Left colon (tissue), 2 donors: ENCODE measurements at regions not wholly inside any gene's neighbourhood (a gene's known extent, or its start where the extent isn't known, plus 50 kb on each side); places are given as distances from the start of the nearest gene placed in this dataset.
"Not testable (repeated sequence)": the region's sequence is repeated elsewhere in the genome, so short reads cannot be mapped to it uniquely, and the experiment has no call there.

Source experiments
- ATAC-seq: fragments of 200-7000 bp; cut with Tn5 transposase; one replicate; pipeline ENCODE4 v1.9.1; 2020; ENCODE audit warnings: mild to moderate bottlenecking, moderate library complexity
- DNase-seq, 2 donors: peaks; one replicate each; pipeline ENCODE4 v3.0.0-alpha.2; 2020
- intact Hi-C, 2 donors: fragments of 100-400 bp; cut with DNase I in 1 of 2; cut with micrococcal nuclease in 1 of 2; formaldehyde crosslinking; loops; one replicate each; pipeline versions ENCODE4 v1.11.2 to v1.14.0; 2022; cut with DNase I, micrococcal nuclease
- donor health status: DM: no; HTN: no; CAD: no.
- donor health status: DM: yes; HTN: yes; CAD: no.

DNA sequence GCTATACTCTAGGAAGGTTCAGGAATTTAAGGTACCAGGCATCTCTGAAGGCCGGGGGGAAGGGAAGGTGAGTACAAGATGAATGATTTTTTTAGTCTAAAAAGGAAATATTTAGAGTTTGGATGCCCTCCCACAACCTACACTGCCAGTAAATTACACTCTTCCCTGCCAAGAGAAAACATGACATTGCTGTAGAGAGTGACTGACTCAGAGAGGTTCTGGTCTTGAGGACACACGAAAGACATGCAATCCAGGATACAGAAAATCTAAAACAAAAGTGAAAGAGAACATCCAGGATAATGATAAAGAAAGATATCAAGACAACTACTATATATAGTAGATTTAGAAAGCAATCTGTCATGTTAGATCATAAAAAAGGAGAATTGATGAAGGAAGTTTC lies 200.5 kb downstream of the TYW3 start:
- DNase-seq (no peak), ATAC-seq (no peak)
- intact Hi-C loops, result no loop called here

DNA sequence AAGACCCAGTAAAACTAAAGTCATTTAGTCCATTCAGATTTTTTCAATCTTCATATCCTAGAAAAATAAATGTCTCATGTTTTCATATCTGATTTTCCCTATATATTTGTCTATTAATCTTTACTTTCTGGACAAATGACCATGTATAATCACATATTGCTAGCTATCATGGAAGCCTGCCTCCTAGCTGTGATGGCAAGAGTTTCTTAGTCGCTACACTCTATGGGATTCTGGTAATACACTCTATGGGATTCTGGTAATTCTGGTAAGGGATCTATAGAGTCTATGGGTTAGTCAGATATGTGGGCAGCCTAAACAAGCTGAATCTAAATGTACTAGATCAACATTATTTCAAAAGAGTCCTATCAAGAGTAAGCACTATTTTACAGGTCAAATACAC lies 198.7 kb upstream of the LHX8 start:
- ATAC-seq, result no peak
- DNase-seq, result no peak
- intact Hi-C loops, result no loop called here

DNA sequence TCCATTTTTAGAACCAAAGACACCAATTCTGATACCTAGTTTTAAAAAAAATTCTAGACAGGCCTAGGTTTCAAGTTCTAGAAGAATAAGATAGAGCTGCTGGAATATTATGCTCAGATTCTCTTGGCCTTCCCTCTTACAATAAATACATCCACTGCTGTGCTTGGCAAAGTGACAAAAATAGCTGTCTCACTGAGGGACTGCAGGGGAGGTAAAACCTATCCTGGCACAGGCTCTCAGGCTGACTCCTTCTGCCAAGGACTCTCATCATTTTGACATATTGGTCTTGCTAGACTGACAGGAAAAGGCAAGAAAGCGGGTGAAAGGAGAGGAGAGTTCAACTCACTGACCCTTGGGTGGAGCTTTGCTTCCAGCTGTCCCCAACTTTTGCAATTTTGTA lies 197.0 kb upstream of the LHX8 start:
- DNase-seq (no peak), ATAC-seq (no peak)
- intact Hi-C loops, result no loop called here

DNA sequence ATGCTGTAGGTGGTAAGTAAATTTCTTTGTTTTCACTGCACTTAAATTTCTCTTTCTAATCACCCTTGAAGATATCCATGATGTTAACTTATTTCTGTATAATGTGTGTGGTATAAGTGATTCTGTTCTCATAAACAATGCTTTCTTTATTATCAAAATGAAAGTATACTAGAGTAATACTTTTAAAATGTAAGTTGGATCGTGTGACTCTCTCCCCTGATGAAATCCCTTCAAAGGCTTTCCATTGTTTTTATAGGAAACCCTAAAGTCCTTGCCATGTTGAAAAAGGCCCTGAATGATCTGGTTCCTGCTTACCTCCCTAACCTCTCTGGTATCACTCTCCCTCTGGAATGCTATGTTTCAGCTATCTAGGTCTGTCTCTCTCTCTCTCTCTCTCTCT lies 191.1 kb upstream of the LHX8 start:
- intact Hi-C loops, result no loop called here
- no peak for DNase-seq
- ATAC-seq, result no peak

DNA sequence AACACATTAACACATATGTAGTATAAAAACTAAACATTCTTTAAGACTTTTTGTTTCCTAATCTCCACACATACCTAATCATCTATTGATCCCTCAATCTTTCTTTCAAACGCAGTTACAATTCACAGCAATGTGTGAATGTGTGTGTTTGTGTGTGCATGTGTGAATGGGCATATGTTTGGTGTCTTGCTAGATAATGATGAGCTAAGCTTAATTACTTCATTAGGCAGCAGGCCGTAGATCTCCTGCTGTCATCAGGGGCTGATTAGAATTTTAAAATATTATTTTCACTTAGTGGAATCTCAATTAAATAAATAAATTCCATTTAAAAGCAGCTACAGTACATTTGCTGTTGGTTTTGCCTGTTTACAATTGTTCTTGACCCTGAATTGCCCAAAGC lies 187.8 kb upstream of the LHX8 start:
- intact Hi-C loops, result no loop called here
- no peak for ATAC-seq

DNA sequence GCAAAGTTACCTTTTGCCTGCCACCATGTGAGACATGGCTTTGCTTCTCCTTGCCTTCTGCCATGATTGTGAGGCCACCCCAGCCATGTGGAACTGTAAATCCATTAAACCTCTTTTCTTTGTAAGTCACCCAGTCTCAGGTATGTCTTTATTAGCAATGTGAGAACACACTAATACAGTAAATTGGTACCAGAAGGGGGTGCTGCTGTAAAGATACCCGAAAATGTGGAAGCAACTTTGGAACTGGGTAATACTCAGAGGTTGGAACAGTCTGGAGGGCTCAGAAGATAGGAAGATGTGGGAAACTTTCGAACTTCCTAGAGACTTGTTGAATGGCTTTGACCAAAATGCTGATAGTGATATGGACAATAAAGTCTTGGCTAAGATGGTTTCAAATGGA lies 184.8 kb upstream of the LHX8 start:
- DNase-seq, ATAC-seq, intact Hi-C loops: not testable (repeated sequence)

More for the DNA sequence above, 187.8 kb upstream of the LHX8 start:
- no peak for DNase-seq

DNA sequence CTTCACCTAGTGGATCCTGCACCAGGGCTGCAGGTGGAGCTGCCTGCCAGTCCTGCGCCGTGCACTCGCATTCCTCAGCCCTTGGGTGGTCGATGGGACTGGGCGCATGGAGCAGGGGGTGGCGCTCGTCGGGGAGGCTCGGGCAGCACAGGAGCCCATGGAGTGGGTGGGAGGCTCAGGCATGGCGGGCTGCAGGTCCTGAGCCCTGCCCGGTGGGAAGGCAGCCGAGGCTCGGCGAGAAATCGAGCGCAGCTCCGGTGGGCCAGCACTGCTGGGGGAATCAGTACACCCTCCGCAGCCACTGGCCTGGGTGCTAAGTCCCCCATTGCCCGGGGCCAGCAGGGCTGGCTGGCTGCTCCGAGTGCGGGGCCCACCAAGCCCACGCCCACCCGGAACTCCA lies 182.2 kb upstream of the LHX8 start:
- DNase-seq, intact Hi-C loops, ATAC-seq: not testable (repeated sequence)

DNA sequence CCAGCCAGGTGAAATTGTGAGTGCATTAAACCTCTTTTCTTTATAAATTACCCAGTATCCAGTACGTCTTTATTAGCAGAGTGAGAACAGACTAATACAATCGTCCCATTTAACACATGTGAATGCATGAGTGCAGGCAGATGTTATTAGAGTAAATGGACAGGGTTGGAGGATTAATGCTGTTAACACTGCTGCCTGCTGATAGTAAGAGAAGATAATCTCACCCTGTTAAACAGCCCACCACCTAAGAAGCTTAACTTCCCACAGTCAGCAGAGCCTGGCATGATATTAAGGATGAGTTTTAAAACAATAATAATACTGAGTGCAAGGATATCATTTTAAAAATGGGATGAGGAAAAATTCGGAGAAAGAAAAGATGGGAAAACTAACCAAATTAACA lies 181.4 kb upstream of the LHX8 start:
- intact Hi-C loops, result no loop called here
- no peak for DNase-seq
- ATAC-seq, result no peak

DNA sequence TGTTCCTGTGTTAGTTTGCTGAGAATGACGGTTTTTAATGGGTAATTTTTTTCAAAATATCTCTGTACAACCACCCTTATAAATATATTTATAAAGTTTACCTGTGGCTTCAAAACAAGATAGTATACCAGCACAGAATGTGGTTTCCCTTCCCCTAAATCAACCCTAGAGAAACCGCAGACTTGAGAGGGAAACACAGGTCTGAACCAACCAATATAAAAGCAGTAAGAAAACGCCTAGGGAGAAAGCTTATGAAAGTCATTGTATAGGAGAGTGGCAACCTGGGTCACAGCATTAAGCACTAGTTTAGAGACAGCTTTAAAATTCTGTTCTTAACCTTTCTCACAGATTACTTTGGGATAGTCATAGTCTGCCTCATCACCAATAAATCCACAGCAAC lies 180.6 kb upstream of the LHX8 start:
- ATAC-seq (no peak), DNase-seq (no peak)
- intact Hi-C loops, result no loop called here

DNA sequence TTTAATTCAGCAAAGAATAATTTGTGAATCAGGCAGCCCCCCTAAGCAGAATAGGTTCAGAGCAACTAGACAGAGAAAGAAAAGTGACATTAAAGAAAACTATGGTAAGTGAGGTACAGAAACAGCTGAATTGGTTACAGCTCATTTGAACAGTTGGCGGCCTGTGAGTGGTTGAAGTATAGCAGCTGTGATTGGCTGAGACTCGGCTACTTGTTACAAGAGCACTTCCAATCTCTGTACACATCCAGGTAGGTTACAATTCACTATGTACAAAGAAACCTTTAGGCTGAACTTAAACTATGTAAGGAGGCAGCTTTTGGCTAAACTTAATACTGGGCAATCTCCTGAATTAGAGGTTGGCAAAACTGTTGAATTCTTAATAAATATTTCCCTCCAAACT lies 171.1 kb upstream of the LHX8 start:
- intact Hi-C loops, result no loop called here
- ATAC-seq (no peak), DNase-seq (no peak)

DNA sequence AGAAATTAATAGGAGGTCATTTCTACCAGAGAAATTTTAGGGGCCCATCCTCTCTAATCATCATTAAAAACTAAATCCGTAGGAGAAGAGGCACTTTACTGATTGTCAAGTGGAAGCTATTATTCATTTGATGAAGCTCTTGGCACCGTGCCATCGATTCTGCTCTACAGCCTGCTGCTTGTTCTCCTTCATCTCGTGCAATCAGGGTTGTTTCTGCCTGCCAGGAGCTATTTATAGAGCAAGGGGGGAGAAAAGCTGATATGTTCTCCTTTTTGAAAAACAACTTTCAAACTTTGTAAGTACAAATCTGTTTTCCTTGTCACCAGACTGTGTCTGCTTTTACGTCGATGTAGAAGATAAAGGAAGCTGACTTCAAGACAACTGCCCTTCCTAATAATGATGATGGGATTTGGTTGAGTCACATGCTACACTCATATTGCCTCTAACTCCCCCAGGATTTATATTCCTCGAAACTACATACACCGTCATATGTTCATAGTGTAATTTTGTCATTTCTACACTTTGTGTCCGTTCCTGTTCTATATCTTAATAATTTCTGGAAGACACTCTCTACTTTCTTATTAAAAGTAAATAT lies 169.6 kb upstream of the LHX8 start:
- DNase-seq (peak in 1 of 2 donors; percentile 5), ATAC-seq (no peak)
- intact Hi-C loops, result no loop called here

DNA sequence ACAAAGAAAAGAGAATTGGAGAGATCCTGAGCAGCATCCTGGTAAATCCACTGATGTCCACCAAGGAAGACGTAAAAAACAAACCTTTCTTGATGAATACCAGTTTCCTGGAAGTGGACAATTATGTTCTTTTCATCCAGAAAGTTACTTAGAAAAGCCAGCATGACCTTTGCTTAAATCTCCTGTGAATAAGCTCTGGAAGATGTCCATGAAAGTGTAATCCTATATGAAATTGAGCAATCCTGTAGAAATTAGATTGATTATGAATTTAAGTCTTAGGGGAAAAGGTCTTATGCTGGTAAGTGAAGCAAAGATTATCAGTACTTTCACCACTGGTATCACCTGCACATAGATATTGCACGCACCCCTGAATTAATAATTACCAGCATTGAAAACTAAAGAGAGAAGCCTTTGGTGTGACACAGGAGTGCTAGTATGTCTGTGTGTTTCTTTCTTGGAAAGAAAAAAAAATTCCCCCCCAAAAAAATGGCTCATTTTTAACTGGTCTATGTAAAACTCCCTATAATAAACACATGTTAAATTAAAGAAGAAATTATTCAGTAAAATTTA lies 164.5 kb upstream of the LHX8 start:
- DNase-seq (no peak), ATAC-seq (no peak)
- intact Hi-C loops, result no loop called here

DNA sequence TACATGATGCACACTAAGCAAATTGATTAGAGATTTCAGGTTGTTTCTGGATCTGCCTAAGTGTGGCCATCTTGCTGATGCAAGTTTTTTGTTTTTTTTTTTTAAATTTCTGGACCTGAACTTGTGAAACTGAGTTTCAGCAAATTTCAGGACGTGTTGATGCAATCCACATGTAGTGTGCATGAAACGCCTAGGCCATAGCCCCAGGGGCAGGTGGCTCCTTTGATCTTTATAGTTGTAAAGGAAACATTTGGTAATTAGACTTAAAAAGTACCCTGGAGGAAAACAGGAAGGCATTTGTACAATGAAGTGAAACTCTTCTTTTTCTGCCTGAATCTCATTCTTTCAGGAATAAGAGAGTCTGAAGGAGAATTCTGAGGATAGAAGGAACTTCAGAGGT lies 162.2 kb upstream of the LHX8 start:
- no peak for ATAC-seq
- intact Hi-C loops, result no loop called here

DNA sequence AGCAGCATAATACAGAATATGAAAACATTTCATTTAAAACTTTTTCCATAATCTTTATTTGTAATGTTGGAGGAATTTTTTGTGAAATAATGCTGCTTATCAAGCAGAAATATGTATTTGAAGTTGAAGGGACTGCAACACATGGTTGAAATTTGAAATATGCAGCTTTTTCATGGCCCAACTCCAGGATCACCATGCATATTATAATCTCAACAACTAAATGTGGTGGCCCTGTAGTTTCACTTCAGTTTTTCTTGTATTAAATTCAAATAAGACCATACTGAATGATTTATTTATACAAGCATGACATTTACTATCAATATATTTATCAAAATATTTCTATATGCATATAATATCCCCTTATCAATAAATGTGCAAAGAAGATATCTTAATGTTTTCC lies 157.7 kb upstream of the LHX8 start:
- ATAC-seq (no peak), DNase-seq (no peak)
- intact Hi-C loops, result no loop called here

More for the DNA sequence above, 162.2 kb upstream of the LHX8 start:
- no peak for DNase-seq

DNA sequence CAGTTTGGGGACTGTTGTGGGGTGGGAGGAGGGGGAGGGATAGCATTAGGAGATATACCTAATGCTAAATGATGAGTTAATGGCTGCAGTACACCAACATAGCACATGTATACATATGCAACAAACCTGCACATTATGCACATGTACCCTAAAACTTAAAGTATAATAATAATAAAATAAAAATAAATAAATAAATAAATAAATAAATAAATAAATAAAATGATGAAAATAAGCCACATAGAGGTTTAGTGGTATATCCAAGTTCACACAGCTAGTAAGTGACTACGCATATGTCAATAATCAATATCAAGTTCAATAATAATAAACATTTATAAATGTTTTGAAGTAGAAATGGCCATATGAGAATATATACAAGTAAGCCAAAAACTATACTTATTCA lies 141.7 kb upstream of the LHX8 start:
- intact Hi-C loops, result not testable (repeated sequence)

DNA sequence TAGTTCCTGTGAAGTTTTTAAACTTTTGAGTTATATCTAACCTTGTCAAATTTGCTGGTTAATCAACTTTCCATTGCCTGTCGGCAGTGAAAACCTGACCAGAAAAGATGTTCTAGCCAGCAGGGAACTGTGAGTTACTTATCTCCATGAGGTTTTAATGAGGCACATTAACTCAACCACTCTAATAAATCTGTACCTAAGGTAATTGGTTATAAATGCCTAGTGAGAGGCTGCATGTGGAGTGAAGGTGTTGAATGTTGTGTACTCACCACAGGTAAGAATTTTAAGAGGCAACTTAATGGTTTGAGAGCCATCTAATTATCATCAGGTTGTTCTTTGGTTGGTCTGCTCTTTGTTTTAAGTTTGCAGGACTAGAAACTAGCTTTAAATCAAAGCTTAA lies 138.4 kb upstream of the LHX8 start:
- intact Hi-C loops, result no loop called here
- ATAC-seq, result no peak
- no peak for DNase-seq

More for the DNA sequence above, 141.7 kb upstream of the LHX8 start:
- not testable (repeated sequence) for DNase-seq, ATAC-seq

DNA sequence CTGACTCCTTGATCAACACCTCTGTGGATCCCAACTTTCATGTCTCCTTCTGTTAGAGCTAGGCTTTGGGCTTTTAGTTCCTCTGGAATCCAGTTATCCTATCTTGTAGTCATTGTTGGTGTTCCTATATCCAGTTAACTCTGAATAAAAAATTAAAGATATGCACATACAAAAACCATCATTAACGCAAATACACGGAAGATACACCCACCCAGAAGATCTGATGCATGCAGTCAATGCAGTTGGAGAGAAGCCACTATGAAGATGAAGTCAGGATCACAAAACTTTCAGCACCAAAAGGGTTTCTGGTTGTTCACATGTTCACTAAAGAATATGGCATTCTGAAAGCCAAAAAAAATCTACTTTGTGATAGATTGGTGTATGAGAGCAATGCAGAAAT lies 123.6 kb upstream of the LHX8 start:
- no peak for DNase-seq
- ATAC-seq, result no peak
- intact Hi-C loops, result no loop called here

DNA sequence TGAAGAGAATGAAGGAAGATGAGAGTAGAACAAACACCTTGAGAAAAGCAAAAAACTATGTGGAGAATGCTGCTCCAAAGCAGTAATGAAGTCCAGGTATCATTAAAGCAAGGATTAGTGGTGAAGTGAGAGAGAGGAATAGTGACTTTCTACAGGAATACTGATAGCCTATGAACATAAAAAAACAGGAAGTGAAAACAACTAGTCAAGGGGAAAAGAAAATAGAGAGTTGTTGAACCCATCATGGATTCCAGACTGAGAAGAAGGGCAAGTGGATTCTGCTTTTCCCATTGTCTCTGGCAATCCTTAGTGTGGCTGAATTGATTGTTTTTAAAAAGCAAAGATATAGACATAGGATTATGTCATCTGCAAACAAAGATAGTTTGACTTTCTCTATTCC lies 119.9 kb upstream of the LHX8 start:
- no peak for ATAC-seq
- intact Hi-C loops, result no loop called here
- no peak for DNase-seq

DNA sequence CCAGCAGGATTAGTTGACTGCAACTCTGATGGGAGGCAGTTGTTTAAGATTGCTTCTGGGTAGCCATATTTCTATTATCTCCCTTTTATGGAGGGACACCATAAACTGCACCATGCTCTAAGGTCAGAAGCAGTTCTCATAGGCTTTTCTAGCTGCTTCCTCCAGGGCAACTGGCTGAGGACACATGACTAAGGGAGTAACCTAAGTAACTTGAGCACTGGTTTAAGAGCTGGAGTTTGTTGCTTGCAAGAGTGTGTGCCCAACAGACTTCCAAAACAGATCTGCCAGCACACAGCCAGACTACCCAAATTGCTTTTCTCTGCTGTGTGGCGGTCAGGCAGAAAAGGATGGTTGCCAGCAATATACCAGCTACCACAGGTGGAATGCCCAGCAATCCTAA lies 111.2 kb upstream of the LHX8 start:
- DNase-seq (no peak), ATAC-seq (no peak)
- intact Hi-C loops, result no loop called here

DNA sequence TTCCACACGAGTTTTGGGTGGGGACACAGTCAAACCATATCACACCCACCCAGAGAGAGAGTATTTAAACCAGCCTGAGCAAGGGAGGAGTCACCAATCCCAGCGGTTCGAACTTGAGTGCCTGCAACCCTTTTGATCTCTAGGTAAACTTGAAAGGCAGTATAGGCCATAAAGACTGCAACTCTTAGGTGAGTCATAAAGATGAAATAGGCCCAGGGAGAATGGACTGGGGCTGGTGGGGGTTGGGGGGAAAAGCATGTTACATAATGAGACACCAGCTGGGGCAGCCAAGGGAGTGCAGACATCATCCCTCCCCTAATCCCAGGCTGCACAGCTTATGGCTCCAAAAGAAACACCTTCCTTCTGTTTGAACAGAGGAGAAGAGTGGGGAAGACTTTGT lies 99.8 kb upstream of the LHX8 start:
- ATAC-seq (no peak), DNase-seq (no peak)
- intact Hi-C loops, result no loop called here

DNA sequence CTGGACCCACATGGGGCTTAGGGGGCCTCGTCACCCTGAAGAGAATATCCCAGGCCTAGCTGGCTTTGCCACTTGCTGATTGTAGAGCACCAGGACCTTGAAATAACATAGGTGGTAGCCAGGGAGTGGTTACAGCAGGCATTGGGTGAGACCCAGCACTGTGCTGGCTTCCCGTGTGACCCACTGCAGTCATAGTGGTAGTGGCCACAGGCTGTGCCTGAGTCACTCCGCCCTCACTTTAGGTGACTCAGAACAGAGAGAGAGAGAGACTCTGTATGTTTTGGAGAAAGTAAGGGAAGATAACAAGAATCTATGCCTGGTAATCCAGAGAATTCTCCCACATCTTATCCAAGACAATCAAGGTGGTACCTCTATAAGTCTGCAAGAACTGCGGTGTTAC lies 98.7 kb upstream of the LHX8 start:
- ATAC-seq, result no peak
- no peak for DNase-seq
- intact Hi-C loops, result no loop called here
